ENCODE measurements at regions not wholly inside any gene's neighbourhood (a gene's known extent, or its start where the extent isn't known, plus 50 kb on each side); places are given as distances from the start of the nearest gene placed in this dataset.
"Not testable (repeated sequence)": the region's sequence is repeated elsewhere in the genome, so short reads cannot be mapped to it uniquely, and the experiment has no call there.

- DNase-seq: no peak
These were observed 402.3 kb upstream of the GYPC start for GRCh38 chr2:126253669-126254068.

- no peak for DNase-seq
These were observed 391.3 kb upstream of the GYPC start for GRCh38 chr2:126264625-126265024.

GRCh38 chr2:126269911-126270310, 386.0 kb upstream of the GYPC start:
- DNase-seq: no peak

- no peak for DNase-seq
These were observed 385.4 kb upstream of the GYPC start for GRCh38 chr2:126270587-126270986.

- no peak for DNase-seq
These were observed 383.6 kb upstream of the GYPC start for GRCh38 chr2:126272401-126272800.

- no peak for DNase-seq
These were observed 380.9 kb upstream of the GYPC start for GRCh38 chr2:126275098-126275497.

GRCh38 chr2:126276268-126276667, 379.7 kb upstream of the GYPC start:
- DNase-seq: not testable (repeated sequence)

GRCh38 chr2:126288362-126288761, 367.6 kb upstream of the GYPC start:
- DNase-seq: no peak

GRCh38 chr2:126293962-126294361, 362.0 kb upstream of the GYPC start:
- not testable (repeated sequence) for DNase-seq

GRCh38 chr2:126299469-126299976, 356.4 kb upstream of the GYPC start:
- DNase-seq: no peak

- no peak for DNase-seq
These were observed 355.6 kb upstream of the GYPC start for GRCh38 chr2:126300348-126300747.

- DNase-seq: no peak
These were observed 353.9 kb upstream of the GYPC start for GRCh38 chr2:126302043-126302442.

- DNase-seq: no peak
These were observed 352.8 kb upstream of the GYPC start for GRCh38 chr2:126303113-126303512.

GRCh38 chr2:126304154-126304553, 351.8 kb upstream of the GYPC start:
- no peak for DNase-seq

- no peak for DNase-seq
These were observed 349.4 kb upstream of the GYPC start for GRCh38 chr2:126306539-126306938.

- DNase-seq: no peak
These were observed 348.2 kb upstream of the GYPC start for GRCh38 chr2:126307740-126308139.

- no peak for DNase-seq
These were observed 346.8 kb upstream of the GYPC start for GRCh38 chr2:126309185-126309584.

GRCh38 chr2:126312579-126312978, 343.4 kb upstream of the GYPC start:
- no peak for DNase-seq

GRCh38 chr2:126315828-126316227, 340.1 kb upstream of the GYPC start:
- DNase-seq: no peak

GRCh38 chr2:126317790-126318431, 338.0 kb upstream of the GYPC start:
- DNase-seq: no peak

- no peak for DNase-seq
These were observed 333.6 kb upstream of the GYPC start for GRCh38 chr2:126322342-126322741.

GRCh38 chr2:126325202-126325601, 330.8 kb upstream of the GYPC start:
- no peak for DNase-seq

- no peak for DNase-seq
These were observed 326.8 kb upstream of the GYPC start for GRCh38 chr2:126329173-126329572.

- no peak for DNase-seq
These were observed 313.5 kb upstream of the GYPC start for GRCh38 chr2:126342457-126342856.

GRCh38 chr2:126343136-126343535, 312.8 kb upstream of the GYPC start:
- no peak for DNase-seq
